Keratinocyte (primary cell): ENCODE measurements at regions not wholly inside any gene's neighbourhood (a gene's known extent, or its start where the extent isn't known, plus 50 kb on each side); places are given as distances from the start of the nearest gene placed in this dataset.

Source experiments
- DNase-seq: peaks from one replicate; pipeline ENCODE4 v3.0.0-alpha.2; 2011; ENCODE audit warnings: low read depth, missing footprints, low spot score
- FAIRE-seq: peaks from 2 replicates; lab custom pipeline; 2011; peaks lifted over from hg19 to GRCh38; lab: Jason Lieb, UNC
- H2AFZ ChIP-seq: 2 replicates; pipeline ENCODE4 v1.6.0; 2012; ENCODE audit warnings: low read length, control low read depth, inconsistent platforms; ENCODE audit not compliant: control insufficient read depth
- H3K27ac ChIP-seq: 2 replicates; pipeline ENCODE4 v1.5.1; 2011; ENCODE audit warnings: low read length; ENCODE audit not compliant: control insufficient read depth, insufficient read depth
- H3K27me3 ChIP-seq: 3 replicates; pipeline ENCODE4 v1.6.0; 2011; ENCODE audit warnings: low read length; ENCODE audit not compliant: control insufficient read depth, insufficient read depth; ENCODE audit errors: extremely low read depth
- H3K36me3 ChIP-seq, 2 experiments: 2 replicates in 1 of 2; 3 replicates in 1 of 2; pipeline ENCODE4 v1.5.1; 2011; ENCODE audit warnings: low read length in 2 of 2, mild to moderate bottlenecking in 1 of 2; ENCODE audit not compliant: control insufficient read depth in 2 of 2, insufficient read depth in 2 of 2; ENCODE audit errors: extremely low read depth in 1 of 2
- H3K4me1 ChIP-seq: 3 replicates; pipeline ENCODE4 v1.5.1; 2011; ENCODE audit warnings: low read length; ENCODE audit not compliant: control insufficient read depth, insufficient read depth; ENCODE audit errors: extremely low read depth
- H3K4me2 ChIP-seq: 3 replicates; pipeline ENCODE4 v1.6.0; 2011; ENCODE audit warnings: low read depth, low read length; ENCODE audit not compliant: control insufficient read depth, insufficient read depth; ENCODE audit errors: extremely low read depth
- H3K4me3 ChIP-seq, 3 experiments: fragments of 200-600 bp in 1 of 3; sonication (generic) in 1 of 3; 2 replicates in 2 of 3; 3 replicates in 1 of 3; pipeline ENCODE4 v1.5.1; 2011 to 2016; ENCODE audit warnings: low read length in 3 of 3, mild to moderate bottlenecking in 3 of 3, control low read depth in 2 of 3, inconsistent platforms in 1 of 3, low read depth in 1 of 3, mixed read lengths in 1 of 3, mixed run types in 1 of 3, moderate library complexity in 1 of 3; ENCODE audit not compliant: control insufficient read depth in 2 of 3, insufficient read depth in 2 of 3; ENCODE audit errors: extremely low read depth in 1 of 3
- H3K79me2 ChIP-seq: 2 replicates; pipeline ENCODE4 v1.6.0; 2012; ENCODE audit warnings: low read length; ENCODE audit not compliant: control insufficient read depth, insufficient read depth
- H3K9ac ChIP-seq: 3 replicates; pipeline ENCODE4 v1.6.0; 2011; ENCODE audit warnings: low read length; ENCODE audit not compliant: control insufficient read depth, insufficient read depth; ENCODE audit errors: extremely low read depth
- H3K9me1 ChIP-seq: 3 replicates; pipeline ENCODE4 v1.6.0; 2011; ENCODE audit warnings: low read length; ENCODE audit not compliant: control insufficient read depth, insufficient read depth; ENCODE audit errors: extremely low read depth
- H3K9me3 ChIP-seq: 2 replicates; pipeline ENCODE4 v1.5.1; 2012; ENCODE audit warnings: low read depth, low read length; ENCODE audit not compliant: control insufficient read depth
- H4K20me1 ChIP-seq: 3 replicates; pipeline ENCODE4 v1.6.0; 2011; ENCODE audit warnings: low read length; ENCODE audit not compliant: control insufficient read depth, insufficient read depth; ENCODE audit errors: extremely low read depth
- CTCF ChIP-seq, 3 experiments: IDR thresholded peaks in 1 of 3; conservative IDR thresholded peaks in 1 of 3; optimal IDR thresholded peaks in 1 of 3; 2 replicates in 2 of 3; 3 replicates in 1 of 3; pipeline versions ENCODE3 to v1.5.1; 2011; ENCODE audit warnings: low read length in 3 of 3, mild to moderate bottlenecking in 3 of 3, moderate library complexity in 2 of 3, control low read depth in 1 of 3, inconsistent platforms in 1 of 3; ENCODE audit not compliant: insufficient read depth in 2 of 3; ENCODE audit errors: extremely low read depth in 1 of 3
- EZH2 ChIP-seq: IDR thresholded peaks from one replicate; pipeline ENCODE4 v1.6.1; 2012; ENCODE audit warnings: inconsistent platforms, mild to moderate bottlenecking, low read length, moderate library complexity
- dilution Hi-C: fragments of 300-500 bp; cut with MboI; formaldehyde crosslinking; loops from one replicate; pipeline ENCODE4 v1.7.0; 2020; ENCODE audit warnings: low sequenced_read_pairs; ENCODE audit not compliant: extremely low pct_ligation_motif_present

- no peak for FAIRE-seq
- TF ChIP-seq EZH2 = no peak
- TF ChIP-seq CTCF (optimal IDR thresholded peaks at IDR 0.05 in 1 of 3, IDR thresholded peaks at IDR 0.05 in 1 of 3, conservative IDR thresholded peaks at IDR 0.05 in 1 of 3; ENCODE audit: extremely low read depth in 1 of 3, insufficient read depth in 2 of 3, low read length in 3 of 3) = no peak
Observed at GRCh38 chr5:178808886-178809285, 50.9 kb upstream of the ZNF354B start.

DNA sequence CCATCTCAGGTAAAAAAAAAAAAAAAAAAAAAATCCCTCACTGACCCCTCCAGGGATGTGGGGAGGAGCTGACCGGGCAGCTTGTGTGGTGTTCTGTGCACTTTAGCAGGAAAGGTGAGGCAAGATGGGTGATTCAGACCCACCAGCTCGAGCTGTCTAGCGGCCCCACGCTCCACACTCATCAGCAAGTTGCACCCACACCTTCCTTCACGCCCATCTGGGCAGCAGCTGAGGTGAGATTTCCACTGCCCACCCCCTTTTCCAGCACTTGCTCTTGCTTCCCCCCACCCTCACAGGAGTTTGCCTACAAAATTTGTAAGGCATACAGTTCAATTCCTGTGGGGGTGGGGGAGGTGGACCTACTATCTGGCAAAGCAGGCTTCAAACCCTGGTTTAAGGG lies 58.7 kb upstream of the ZNF354B start:
- H3K4me2 ChIP-seq = no peak overlapping the region
- H3K36me3 ChIP-seq = no peaks in the 10 kb centered on the region
- no peak for DNase-seq
- H3K9me1 ChIP-seq = no peaks in the 10 kb centered on the region
- H3K4me3 ChIP-seq = no peak overlapping the region
- H3K79me2 ChIP-seq = no peaks in the 10 kb centered on the region
- FAIRE-seq = no peak
- no peak for TF ChIP-seq EZH2
- no peak for TF ChIP-seq CTCF (optimal IDR thresholded peaks at IDR 0.05 in 1 of 3, IDR thresholded peaks at IDR 0.05 in 1 of 3, conservative IDR thresholded peaks at IDR 0.05 in 1 of 3; ENCODE audit: extremely low read depth in 1 of 3, insufficient read depth in 2 of 3, low read length in 3 of 3)
- no peaks in the 10 kb centered on the region for H3K4me1 ChIP-seq
- H4K20me1 ChIP-seq = no peaks in the 10 kb centered on the region
- H3K9ac ChIP-seq = no peak overlapping the region
- no peaks in the 10 kb centered on the region for H3K9me3 ChIP-seq
- no peak overlapping the region for H3K27ac ChIP-seq
- dilution Hi-C loops = no loop called here
- H3K27me3 ChIP-seq = no peaks in the 10 kb centered on the region
- H2AFZ ChIP-seq = no peak overlapping the region

More at GRCh38 chr5:178808886-178809285, 50.9 kb upstream of the ZNF354B start:
- Histone ChIP-seq H3K27me3 (no peaks in the 10 kb centered on the region), H4K20me1 (no peaks in the 10 kb centered on the region), H3K4me3 (no peak overlapping the region), H3K36me3 (no peaks in the 10 kb centered on the region), H3K9me1 (no peaks in the 10 kb centered on the region), H3K27ac (no peak overlapping the region), H2AFZ (no peak overlapping the region), H3K79me2 (no peaks in the 10 kb centered on the region), H3K9me3 (no peaks in the 10 kb centered on the region), H3K9ac (no peak overlapping the region), H3K4me2 (no peak overlapping the region), H3K4me1 (no peaks in the 10 kb centered on the region)
- DNase-seq = no peak
- dilution Hi-C loops = no loop called here
